ENCODE measurements at regions not wholly inside any gene's neighbourhood (a gene's known extent, or its start where the extent isn't known, plus 50 kb on each side); places are given as distances from the start of the nearest gene placed in this dataset.

DNA sequence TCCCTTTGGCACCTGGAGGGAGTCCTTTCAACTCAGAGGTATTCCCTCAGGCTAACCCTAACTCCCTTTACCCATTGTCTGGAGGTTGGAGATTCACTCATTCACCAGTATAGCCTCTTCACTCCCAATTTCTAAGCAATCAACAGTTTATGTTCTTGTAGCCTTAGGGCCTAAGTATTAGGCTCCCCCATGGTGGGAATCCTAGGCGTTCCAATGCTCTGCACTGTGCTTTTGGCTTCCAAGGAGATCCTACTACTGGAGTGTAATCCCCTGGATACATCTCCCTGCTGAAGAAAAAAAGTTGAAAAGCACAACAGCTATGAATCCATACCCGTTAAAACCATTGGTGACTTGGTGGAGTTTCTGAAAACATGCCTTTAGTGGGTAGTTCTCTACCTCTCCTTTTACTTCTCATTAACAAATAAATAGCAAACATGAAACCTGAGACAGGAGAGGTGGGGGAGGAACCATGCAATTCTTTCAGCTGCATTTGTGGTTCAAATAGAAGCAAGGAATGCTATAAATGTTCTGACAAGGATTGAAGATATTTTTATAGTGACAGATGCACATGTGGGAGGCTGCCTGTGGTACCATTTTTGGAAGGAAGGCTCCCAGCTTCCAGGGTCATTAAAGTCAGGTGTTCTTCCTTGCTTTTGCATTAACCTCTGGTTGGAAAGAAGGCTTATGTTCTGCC, 397.1 kb downstream of the DMAC1 start:
- no peak for DNase-seq (ENCODE audit: low read depth in 3 of 3)

DNA sequence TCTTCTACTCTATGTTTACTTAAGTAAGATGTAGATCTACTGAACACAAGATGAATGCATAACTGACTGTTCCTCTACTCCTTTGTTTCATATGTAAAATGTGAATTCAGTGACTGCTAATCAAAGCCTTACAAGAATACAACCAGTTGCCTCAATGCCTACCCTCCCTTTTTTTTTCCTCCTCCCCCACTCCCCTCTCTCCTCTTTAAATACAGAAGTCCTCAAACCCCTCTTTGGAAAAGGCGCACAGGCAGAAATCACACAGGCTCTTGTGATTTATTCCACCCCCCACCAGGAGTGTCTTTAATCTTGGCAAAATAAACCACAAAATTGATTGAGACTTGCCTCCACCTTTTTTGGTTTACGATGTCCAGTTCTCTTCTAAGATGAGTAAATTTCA, 398.5 kb downstream of the DMAC1 start:
- DNase-seq (ENCODE audit: low read depth in 3 of 3) = no peak

DNA sequence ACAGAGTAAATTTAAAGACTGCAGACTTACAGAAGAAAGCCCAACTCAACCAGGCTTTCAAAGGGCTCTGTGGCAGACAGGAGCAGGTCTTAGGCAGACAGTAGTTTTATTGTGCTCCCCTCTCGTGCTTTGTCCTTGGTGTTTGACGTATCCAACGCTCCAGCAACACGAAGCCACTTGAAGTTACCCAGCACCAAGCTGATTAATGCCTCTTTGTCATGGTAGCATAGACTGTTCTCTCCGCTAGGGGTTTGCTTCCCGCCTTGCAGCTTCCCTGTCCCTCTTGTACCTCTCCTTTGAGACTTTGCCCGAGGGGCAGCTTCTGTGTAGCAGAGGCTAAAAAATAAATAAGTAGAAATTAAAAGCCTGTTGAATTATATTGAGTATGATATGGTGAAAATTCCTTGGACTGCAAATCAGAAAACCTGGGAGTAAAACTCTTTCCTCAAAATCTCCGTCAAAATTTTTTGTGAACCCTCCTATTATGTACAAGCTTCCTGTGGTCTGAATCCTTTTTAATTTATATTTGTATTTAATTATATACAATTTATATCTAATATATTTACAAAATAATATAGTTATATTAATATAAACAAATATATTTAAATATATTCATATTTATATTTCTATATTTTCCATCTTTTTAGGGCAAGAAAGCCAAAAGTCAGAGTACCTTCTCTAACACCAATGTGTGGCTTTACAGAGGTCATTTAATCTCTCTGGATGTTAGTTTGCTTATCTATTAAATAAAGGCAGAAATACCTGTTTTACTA, 405.4 kb downstream of the DMAC1 start:
- no peak for DNase-seq (ENCODE audit: low read depth in 3 of 3)

DNA sequence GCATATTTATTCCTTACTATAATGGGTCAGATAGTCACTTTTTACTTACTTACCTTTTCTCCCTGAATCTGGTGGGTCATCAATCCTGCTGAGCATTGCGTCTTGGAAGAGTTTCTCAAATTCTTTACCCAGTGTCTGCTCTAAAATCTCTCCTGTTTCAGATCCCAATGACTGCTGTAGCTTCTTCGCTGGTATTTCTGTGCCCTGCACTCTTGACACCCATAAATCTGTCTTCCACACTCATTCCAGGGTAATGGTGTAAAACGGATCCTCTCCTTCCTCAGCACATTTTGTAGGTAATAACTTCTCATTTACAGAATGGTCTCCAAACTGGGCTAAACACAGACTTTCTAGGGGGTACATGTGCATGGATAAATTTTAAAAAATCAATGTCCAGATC, 407.4 kb downstream of the DMAC1 start:
- no peak for DNase-seq (ENCODE audit: low read depth in 3 of 3)

DNA sequence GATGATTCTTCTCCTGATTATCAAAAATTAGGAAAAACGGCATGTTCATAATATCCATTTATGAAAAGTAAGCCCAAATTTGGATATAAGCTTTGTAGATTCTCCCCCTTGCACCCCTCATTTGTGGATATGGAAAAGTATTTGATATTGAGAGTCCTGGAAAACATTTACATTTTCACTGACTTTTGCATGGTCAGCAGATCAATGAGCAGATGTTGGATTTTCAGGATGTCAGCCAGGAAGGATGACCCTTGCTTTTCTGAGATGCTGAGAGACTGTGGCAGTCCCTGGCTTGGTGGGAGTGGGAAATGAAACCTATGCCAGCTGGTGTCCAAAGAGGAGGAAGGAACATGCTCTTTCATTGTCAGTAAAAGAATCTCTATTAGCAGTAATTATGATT, 410.8 kb downstream of the DMAC1 start:
- DNase-seq (ENCODE audit: low read depth in 3 of 3) = no peak

DNA sequence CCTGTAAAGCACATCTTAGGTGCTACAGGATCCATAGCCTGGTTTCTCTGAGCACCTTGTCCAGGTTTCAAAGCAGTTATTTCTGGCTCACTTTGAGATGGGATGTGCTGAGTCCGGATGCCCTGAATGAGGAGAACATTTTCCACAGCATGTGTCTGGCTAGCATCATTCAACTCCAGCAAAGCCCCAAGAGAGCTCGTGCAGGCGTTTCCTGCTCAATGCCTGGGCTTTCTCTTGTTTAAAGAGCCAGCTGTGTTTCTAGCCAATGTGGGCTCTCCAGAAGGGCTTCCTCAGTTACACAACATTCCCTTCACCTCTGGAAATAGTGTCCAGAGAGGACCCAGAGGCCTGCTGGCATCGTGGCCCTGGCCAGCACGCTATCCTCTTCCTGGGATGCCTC, 411.7 kb downstream of the DMAC1 start:
- no peak for DNase-seq (ENCODE audit: low read depth in 3 of 3)

DNA sequence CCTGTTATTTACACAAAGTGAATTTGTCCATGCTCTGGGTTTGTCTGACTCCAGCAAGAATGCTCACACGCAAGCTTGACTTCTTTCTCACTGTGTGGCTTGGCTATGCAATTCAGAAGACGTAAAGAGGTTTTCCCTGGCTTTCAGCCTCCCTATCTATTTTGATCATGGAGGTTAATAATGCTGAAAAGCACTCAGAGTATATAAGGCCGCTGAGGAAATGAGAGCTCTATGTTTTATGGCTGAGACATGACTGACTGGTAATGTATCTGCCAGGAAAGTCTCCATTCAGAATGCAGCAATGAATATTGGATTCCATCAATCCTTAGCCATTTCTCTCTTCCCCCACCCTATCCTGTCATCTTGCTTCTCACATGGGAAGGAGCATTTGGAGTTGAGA, 417.3 kb downstream of the DMAC1 start:
- DNase-seq (ENCODE audit: low read depth in 3 of 3) = no peak

DNA sequence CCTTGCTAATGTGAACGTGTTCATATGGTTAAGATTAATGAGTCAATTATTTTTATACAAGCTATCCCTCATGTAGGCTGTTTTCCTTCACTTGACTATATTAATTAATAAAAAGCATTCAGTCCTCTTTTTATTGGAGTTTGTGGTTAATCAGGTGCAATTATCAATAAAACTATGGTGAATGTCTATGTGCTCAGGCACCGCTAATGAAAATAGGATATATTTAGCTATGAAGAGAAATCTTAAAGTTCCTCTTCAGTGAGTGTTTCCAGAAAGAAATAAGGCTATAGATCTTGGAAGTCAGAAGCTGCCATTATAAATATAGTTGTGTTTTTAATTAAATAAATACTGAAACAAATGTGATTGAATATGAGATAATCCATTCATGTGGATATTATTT, 422.1 kb downstream of the DMAC1 start:
- DNase-seq (ENCODE audit: low read depth in 3 of 3) = no peak

DNA sequence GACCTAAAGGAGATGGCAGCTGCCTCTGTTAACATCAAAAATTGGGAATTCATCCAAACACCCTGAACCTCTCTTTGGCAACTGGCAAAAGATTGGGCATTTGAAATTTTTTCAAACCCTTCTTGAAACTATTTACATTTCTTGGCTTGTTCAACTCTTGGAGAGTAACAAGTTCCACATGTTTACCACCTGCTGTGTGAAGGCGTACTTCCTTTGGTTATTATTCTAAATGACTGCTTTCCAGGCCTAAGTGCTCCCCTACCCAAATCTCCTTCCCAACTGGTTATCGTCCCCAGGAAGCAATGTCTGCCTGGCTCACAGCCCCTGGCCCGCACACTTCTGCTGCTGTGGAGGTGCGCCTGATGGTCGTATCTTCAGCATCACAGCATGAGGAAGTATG, 422.7 kb downstream of the DMAC1 start:
- DNase-seq (ENCODE audit: low read depth in 3 of 3) = no peak

DNA sequence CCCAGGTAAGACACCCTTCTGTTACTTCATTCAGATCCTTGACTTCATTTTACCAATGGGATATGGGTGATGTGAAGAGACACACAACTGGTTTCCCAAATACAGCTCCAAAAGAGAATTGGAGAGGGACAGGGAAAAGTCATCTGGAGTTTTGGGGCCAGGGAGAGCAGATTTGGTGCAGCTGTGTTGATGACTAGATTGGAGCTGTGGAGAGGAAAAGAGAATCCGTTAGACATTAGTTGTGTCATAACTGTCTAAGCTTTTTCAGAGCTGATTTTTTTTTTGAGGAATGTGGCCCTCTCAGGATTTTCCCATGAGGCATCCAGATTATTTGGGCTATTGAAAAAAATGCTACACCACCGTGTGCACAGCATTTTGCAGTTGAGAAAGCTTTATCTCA, 423.4 kb downstream of the DMAC1 start:
- no peak for DNase-seq (ENCODE audit: low read depth in 3 of 3)

DNA sequence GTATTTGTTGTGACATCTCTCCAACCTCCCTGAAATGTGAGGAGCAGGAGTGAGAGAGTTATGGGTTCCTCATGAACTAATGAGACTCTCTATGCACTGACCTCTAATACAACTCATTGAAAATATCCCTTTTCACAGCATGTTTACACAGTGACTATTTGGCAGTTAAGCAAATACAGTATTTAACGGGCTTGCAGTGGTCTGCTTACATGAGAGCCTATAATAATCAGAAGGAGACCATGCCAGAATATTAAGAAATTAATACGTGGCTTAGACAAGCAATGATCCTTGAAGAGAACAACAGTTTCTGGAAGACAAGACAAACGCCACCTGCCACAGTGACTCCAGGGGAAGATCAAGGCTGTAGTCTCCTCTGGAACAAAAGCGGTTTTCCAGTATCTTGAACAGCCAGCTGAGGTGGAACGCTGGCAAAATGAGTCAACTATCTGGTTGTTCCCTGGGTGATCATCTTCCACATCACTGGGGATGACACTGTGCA, 424.5 kb downstream of the DMAC1 start:
- DNase-seq (ENCODE audit: low read depth in 3 of 3) = no peak

DNA sequence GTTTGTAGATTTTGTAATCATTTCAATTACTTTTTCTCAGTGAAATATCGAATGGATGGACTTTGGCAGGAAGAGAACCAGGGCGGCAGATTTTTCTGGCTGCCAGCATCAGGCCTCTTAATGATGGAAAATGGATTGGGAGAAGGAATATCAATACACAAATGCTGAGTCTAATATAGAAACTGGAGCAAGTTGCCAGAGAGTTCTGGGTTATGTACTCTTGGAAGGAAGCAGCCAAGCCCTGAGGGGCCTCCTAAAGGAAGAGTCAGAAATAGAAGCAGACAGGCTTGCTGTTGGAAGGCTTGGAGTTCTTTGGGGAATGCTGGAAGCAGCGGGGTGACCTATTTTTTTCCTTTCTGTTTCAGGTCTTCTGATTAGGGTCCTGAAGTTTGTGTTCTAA, 428.6 kb downstream of the DMAC1 start:
- no peak for DNase-seq (ENCODE audit: low read depth in 3 of 3)

DNA sequence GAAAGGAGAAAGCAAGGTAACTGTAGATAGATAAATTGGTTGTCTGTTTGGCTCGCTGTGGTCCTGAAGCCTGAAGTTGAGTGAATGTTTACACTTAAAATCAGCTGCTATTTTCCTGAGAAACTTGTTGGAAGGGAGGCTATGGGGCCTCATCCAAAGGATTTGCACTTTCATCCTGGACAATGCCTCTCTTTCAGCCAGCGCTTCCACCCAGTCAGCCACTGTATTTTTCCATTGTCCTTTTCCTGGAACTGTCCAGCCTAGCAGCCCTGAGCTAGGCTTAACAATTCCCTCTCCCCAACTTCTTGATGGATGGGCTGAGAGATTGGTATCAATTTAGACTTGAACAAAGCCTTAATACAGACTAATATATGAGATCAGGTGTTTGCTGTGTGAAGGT, 429.2 kb downstream of the DMAC1 start:
- no peak for DNase-seq (ENCODE audit: low read depth in 3 of 3)

DNA sequence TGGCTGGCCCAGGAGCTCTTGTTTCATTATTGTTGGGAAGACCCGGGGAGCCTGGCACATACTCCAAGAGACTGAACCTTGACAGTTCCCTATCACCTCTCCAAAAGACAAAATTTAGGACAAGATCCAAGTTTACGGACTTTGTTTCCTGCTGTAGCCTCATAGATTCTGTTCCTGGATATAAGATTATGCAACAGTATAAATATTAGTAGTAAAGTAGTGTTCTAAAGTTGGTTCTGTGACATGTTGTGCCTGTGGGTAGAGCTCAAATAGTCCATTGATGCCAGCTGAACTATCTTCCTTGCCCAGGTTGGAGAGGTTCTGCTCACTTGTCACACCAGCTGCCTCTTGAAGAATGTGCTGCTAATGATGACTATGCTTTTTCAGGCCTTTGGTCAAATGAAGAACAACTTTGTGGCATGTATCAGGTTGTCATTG, 430.2 kb downstream of the DMAC1 start:
- no peak for DNase-seq (ENCODE audit: low read depth in 3 of 3)

DNA sequence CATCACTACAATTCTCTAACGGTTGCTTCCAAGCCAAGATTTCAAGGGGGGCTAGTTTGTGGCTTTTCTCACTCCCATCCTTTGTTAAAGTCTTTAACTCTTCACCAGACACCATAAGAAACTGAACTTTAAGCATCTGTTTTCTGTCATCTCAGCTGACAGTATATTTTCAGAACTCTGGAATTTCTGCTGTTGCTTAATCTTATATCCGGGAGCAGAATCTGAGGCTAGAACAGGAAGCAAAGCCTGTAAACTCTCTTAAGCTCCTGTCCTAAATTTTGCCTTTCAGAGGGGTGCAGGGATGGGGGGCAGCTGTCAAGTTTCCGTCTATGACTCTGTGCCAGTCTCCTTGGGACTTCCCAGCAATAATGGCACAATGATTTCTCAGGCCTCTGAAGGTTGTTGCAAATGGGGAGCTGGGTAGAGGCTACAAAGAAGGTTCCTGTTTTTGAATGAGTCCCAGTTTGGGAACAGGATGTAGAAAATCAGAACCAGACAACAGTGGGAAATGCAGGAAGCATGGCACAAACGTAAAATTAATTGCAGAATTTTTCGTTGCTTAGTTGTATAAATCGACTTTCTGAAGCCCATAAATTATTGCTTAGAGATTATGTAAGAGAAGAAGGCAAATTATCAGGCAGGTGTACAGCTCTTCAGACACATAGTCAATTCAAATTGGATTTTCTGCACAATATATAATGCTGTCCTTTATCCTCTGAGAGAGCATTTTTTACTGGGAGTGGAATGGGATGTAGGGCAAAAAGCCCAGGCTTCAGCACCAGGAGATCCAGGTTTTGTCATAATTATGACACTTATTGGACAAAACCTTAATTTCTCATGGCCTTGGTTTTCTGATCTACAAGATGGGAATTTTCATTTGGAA, 430.9 kb downstream of the DMAC1 start:
- DNase-seq (ENCODE audit: low read depth in 3 of 3) = no peak

DNA sequence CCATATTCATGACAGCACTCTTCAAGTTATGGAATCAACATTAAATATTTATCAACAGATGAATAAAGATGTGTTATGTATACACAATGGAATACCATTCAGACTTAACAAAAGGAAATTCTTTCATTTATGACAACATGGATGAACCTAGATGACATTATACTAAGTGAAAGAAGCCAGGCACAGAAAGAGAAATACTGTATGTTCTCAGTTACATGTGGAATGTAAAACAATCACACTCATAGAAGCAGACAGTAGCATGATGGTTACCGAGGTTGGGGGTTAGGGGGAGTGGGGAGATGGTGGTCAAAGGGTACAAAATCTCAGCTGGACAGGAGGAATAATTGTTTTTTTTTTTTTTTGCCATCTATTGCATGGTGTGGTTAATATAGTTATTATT, 431.9 kb downstream of the DMAC1 start:
- DNase-seq (ENCODE audit: low read depth in 3 of 3) = no peak

DNA sequence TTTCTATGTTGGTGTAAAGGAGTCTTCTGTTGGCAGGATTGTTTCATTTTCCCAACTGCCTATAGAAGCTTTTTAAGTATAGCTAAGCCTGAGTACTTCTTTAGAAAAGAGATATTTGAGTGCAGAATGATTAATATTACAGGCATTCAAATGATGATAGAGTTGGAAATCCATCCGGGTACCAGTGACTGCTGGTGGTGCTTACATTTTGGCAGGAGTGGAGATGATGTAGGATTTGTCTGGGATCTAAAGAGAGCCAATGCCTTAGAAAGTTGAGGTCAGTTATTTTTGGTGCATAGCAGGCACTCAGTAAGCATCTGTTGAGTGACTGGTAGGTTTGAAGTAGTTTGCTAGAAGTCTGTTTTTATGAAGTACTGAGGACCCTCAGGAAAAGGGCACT, 433.5 kb downstream of the DMAC1 start:
- no peak for DNase-seq (ENCODE audit: low read depth in 3 of 3)

DNA sequence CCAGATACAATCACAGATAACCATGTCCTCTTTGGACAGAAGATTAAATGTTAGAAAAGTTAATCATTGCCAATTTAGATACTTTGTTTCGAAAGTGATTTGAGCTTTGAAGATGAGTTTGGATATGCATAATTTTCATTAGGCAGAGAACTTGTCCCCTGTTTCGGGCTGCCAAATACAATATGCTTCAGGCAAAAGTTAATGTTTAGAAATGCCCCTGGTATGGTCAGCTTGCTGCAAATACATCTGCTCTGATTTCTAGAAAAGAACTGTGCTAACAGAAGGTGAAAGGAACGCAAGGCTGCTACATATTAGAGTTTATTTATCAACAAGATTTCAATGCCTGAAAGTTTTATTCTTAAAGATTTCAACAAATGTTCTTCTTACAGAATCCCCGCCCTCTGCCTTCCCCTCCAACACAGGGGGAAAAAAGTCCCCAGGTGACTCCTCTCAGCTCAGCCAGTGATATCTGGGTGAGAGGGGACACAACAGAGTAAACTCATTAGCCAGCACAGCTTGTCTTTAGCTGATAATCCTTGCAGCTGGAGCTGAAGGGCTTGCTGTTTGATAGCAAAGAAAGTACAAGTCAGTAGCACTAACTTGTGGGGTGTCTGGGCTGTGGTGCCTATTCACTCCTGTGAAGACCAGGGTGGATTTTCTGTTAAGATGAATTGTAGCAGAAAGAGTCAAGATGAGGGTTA, 435.7 kb downstream of the DMAC1 start:
- no peak for DNase-seq (ENCODE audit: low read depth in 3 of 3)

DNA sequence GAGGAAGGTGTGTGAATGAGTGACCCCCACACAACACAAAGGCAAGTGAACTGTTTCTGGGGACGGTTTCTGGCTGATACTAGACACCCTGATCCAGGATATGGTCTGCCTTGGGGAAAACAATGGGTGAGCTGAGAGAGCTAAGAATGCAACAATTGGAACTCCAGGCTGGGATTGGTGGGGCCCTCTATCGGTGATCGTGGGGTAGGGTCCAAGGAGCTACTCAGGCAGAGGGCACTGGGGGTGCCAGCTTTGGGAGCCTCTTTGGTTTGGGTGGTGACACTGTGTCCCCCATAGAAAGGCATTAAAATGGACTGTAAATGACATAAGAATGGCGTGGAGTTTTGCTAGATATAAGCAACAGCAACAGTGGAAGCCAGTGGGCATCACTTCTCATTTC, 439.1 kb downstream of the DMAC1 start:
- no peak for DNase-seq (ENCODE audit: low read depth in 3 of 3)

DNA sequence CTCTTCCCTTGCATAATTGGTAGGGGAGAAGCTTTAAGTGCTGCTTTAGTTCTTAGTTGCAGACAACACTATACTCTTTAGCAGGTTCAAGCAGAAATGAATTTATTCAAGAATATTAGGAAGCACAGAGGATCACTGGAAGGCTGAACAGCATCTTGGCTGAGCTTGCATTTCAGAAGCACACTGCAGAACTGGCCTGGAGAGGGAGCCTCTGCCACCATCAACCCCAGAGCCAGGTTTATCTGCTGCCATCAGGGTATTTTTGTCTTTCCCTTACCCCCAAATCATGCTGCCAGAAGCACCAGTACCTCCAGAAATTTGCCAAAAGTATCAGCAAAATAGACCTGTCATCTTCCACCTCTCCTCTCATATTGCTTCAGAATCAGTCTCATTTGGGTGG, 440.7 kb downstream of the DMAC1 start:
- no peak for DNase-seq (ENCODE audit: low read depth in 3 of 3)

DNA sequence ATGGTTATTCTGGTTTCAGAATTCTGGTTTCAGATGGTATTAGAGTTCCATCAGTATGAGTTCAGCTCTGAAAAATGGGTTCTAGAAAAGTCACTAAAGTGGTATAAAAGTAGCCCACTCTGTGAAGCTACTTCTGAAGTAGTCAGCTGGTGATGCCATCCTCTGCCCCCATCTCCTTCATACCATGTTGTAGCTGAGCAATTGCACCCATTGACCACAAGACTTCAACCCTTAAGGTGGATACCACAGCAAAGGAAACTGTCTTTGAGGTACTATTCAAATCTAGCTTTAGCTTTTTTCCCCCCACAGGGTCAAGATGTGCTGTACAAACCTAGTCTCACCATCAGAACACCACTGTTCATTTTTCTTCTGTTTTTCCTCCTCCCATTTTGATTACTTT, 444.9 kb downstream of the DMAC1 start:
- no peak for DNase-seq (ENCODE audit: low read depth in 3 of 3)

DNA sequence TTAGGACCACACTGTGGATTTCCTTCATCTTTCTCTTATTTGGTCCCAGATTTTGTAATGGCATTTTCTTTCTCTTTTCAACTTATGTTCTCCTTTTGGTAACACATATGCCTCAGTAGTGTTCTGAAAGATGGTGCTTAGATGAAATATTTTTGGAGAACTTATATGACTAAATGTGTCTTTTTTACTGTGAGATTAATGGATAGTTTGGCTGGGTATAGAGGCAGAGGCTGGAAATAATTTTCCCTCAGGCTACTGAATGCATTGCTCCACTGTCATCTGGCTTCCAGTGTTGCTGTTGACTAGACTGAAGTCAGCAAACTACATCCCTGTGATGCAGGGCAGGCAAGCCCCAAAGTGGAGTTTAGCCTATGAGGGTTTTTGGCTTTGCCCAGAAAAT, 450.9 kb downstream of the DMAC1 start:
- DNase-seq (ENCODE audit: low read depth in 3 of 3) = no peak

All from stimulated activated CD4-positive, alpha-beta T cell treated with anti-CD3 and anti-CD28 coated beads, TNF-alpha, amount 100 ng/mL, for 48 hours (primary cell).